WTC11 (cell line): ENCODE measurements at regions not wholly inside any gene's neighbourhood (a gene's known extent, or its start where the extent isn't known, plus 50 kb on each side); places are given as distances from the start of the nearest gene placed in this dataset.

Experiments used
- ATAC-seq: fragments of 200-7000 bp; cut with Tn5 transposase; 2 replicates; pipeline ENCODE4 v1.10.0; 2021; ENCODE audit warnings: mild to moderate bottlenecking, moderate library complexity
- CTCF ChIA-PET: fragments of 300-600 bp; sonication (Branson Sonifier 250); formaldehyde crosslinking; loops from one replicate; lab custom pipeline; 2021; ENCODE audit warnings: antibody characterized with exemption; lab: Charles Lee
- POLR2A ChIA-PET: fragments of 350-600 bp; sonication (Branson Sonifier 250); formaldehyde crosslinking; loops from one replicate; lab custom pipeline; 2021; ENCODE audit warnings: antibody characterized with exemption; lab: Charles Lee
- DNase-seq: peaks from one replicate; pipeline ENCODE4 v3.0.0; 2021; ENCODE audit warnings: low spot score
- H3K27ac Mint-ChIP-seq: 2 replicates; pipeline ENCODE4 v1.8.0; 2021; ENCODE audit warnings: mixed read lengths
- H3K27me3 Mint-ChIP-seq: 2 replicates; pipeline ENCODE4 v1.8.0; 2021; ENCODE audit warnings: low read depth, mild to moderate bottlenecking, moderate library complexity, mixed read lengths
- H3K36me3 Mint-ChIP-seq: 2 replicates; pipeline ENCODE4 v1.8.0; 2021; ENCODE audit warnings: mixed read lengths
- H3K4me1 Mint-ChIP-seq: 2 replicates; pipeline ENCODE4 v1.8.0; 2022; ENCODE audit warnings: mixed read lengths
- H3K4me3 Mint-ChIP-seq: 2 replicates; pipeline ENCODE4 v1.8.0; 2021; ENCODE audit warnings: mild to moderate bottlenecking, moderate library complexity, mixed read lengths
- H3K9me3 Mint-ChIP-seq: 2 replicates; pipeline ENCODE4 v1.8.0; 2021; ENCODE audit warnings: mixed read lengths
- E2F4 ChIP-seq: sonication (generic); formaldehyde crosslinking; IDR thresholded peaks from 2 replicates; pipeline ENCODE4 v1.8.1; 2022; ENCODE audit warnings: low read depth, mild to moderate bottlenecking, moderate library complexity, missing genetic modification reagents, borderline replicate concordance
- ESRRA ChIP-seq: sonication (generic); formaldehyde crosslinking; IDR thresholded peaks from 2 replicates; pipeline ENCODE4 v1.8.1; 2022; ENCODE audit warnings: mild to moderate bottlenecking, missing genetic modification reagents, borderline replicate concordance
- FOXK1 ChIP-seq: sonication (generic); formaldehyde crosslinking; IDR thresholded peaks from 2 replicates; pipeline ENCODE4 v1.8.0; 2022; ENCODE audit warnings: mild to moderate bottlenecking, moderate library complexity, missing genetic modification reagents
- GABPB1 ChIP-seq: sonication (generic); formaldehyde crosslinking; IDR thresholded peaks from 2 replicates; pipeline ENCODE4 v1.8.1; 2023; ENCODE audit warnings: mild to moderate bottlenecking, missing genetic modification reagents
- MXD4 ChIP-seq: fragments of 250-450 bp; sonication (Bioruptor Pico); IDR thresholded peaks from 2 replicates; pipeline ENCODE4 v1.8.0; 2021; ENCODE audit warnings: mild to moderate bottlenecking, moderate library complexity, borderline replicate concordance
- NFE2L1 ChIP-seq: sonication (generic); formaldehyde crosslinking; IDR thresholded peaks from 2 replicates; pipeline ENCODE4 v1.8.1; 2023; ENCODE audit warnings: missing genetic modification reagents
- NR2C2 ChIP-seq: sonication (generic); formaldehyde crosslinking; IDR thresholded peaks from 2 replicates; pipeline ENCODE4 v1.8.0; 2022; ENCODE audit warnings: mild to moderate bottlenecking, missing genetic modification reagents
- NR3C1 ChIP-seq: sonication (generic); formaldehyde crosslinking; conservative IDR thresholded peaks from 2 replicates; pipeline ENCODE4 v1.8.1; 2023; ENCODE audit warnings: low read depth, mild to moderate bottlenecking, missing genetic modification reagents
- SMAD3 ChIP-seq: sonication (generic); formaldehyde crosslinking; IDR thresholded peaks from 2 replicates; pipeline ENCODE4 v1.8.0; 2022; ENCODE audit warnings: missing genetic modification reagents, mild to moderate bottlenecking, borderline replicate concordance
- TEAD1 ChIP-seq: sonication (generic); formaldehyde crosslinking; IDR thresholded peaks from 2 replicates; pipeline ENCODE4 v1.8.0; 2022; ENCODE audit warnings: mild to moderate bottlenecking, missing genetic modification reagents
- TEAD4 ChIP-seq: sonication (generic); formaldehyde crosslinking; IDR thresholded peaks from 2 replicates; pipeline ENCODE4 v1.8.0; 2022; ENCODE audit warnings: mild to moderate bottlenecking, missing genetic modification reagents
- USF1 ChIP-seq: sonication (generic); formaldehyde crosslinking; IDR thresholded peaks from 2 replicates; pipeline ENCODE4 v1.8.0; 2022; ENCODE audit warnings: mild to moderate bottlenecking, missing genetic modification reagents
- USF2 ChIP-seq: sonication (generic); formaldehyde crosslinking; IDR thresholded peaks from 2 replicates; pipeline ENCODE4 v1.8.1; 2023; ENCODE audit warnings: mild to moderate bottlenecking, missing genetic modification reagents, moderate library complexity
- ZNF416 ChIP-seq: fragments of 250-450 bp; sonication (Bioruptor Pico); IDR thresholded peaks from 2 replicates; pipeline ENCODE4 v1.9.0; 2021; ENCODE audit warnings: mild to moderate bottlenecking, inconsistent platforms
- TF ChIP-seq, protein P1 (sequence below): fragments of 200-600 bp; IDR thresholded peaks from 2 replicates; pipeline ENCODE4 v1.8.0; 2022; ENCODE audit warnings: antibody characterized with exemption
- TF ChIP-seq, protein P2 (sequence below): sonication (generic); formaldehyde crosslinking; IDR thresholded peaks from 2 replicates; pipeline ENCODE4 v1.8.0; 2023; ENCODE audit warnings: missing genetic modification reagents
- TF ChIP-seq, protein P3 (sequence below): sonication (generic); formaldehyde crosslinking; IDR thresholded peaks from 2 replicates; pipeline ENCODE4 v1.8.1; 2023; ENCODE audit warnings: mild to moderate bottlenecking, missing genetic modification reagents, moderate library complexity
- TF ChIP-seq, protein P4 (sequence below): fragments of 250-450 bp; sonication (Bioruptor Pico); conservative IDR thresholded peaks from 2 replicates; pipeline ENCODE4 v1.9.0; 2021; ENCODE audit warnings: mild to moderate bottlenecking

GRCh38 chr9:82549174-82549821 is 513.6 kb downstream of the RASEF start:
- no peak for TF ChIP-seq NR2C2
- TF ChIP-seq, protein P1, sequence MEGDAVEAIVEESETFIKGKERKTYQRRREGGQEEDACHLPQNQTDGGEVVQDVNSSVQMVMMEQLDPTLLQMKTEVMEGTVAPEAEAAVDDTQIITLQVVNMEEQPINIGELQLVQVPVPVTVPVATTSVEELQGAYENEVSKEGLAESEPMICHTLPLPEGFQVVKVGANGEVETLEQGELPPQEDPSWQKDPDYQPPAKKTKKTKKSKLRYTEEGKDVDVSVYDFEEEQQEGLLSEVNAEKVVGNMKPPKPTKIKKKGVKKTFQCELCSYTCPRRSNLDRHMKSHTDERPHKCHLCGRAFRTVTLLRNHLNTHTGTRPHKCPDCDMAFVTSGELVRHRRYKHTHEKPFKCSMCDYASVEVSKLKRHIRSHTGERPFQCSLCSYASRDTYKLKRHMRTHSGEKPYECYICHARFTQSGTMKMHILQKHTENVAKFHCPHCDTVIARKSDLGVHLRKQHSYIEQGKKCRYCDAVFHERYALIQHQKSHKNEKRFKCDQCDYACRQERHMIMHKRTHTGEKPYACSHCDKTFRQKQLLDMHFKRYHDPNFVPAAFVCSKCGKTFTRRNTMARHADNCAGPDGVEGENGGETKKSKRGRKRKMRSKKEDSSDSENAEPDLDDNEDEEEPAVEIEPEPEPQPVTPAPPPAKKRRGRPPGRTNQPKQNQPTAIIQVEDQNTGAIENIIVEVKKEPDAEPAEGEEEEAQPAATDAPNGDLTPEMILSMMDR = peak; percentile 20; the same call in 1 of the 2 replicates
- Mint-ChIP-seq H3K4me3 (no peak overlapping the region), H3K27me3 (no peaks in the 10 kb centered on the region), H3K9me3 (peaks cover 11% of the 10 kb centered on the region), H3K4me1 (peaks cover 35% of the 10 kb centered on the region), H3K27ac (no peak overlapping the region), H3K36me3 (0 out of 2 replicates have a peak, but pooled peaks cover 5% of the 10 kb centered on the region)
- CTCF ChIA-PET = interaction anchor here (1.2 to 3.0 kb wide), 2 partner anchors 57 to 59 kb away, joined by 3 to 21 read pairs; no protein-coding TSS in a partner anchor
- DNase-seq (peak; percentile 20), ATAC-seq (peak; percentile 66)
- POLR2A ChIA-PET = no interaction called here

- no peak for ATAC-seq
- H3K27me3 Mint-ChIP-seq = no peaks in the 10 kb centered on the region
- H3K27ac Mint-ChIP-seq = no peak overlapping the region
- H3K4me1 Mint-ChIP-seq = peaks cover 19% of the 10 kb centered on the region
- TF ChIP-seq, protein P2, sequence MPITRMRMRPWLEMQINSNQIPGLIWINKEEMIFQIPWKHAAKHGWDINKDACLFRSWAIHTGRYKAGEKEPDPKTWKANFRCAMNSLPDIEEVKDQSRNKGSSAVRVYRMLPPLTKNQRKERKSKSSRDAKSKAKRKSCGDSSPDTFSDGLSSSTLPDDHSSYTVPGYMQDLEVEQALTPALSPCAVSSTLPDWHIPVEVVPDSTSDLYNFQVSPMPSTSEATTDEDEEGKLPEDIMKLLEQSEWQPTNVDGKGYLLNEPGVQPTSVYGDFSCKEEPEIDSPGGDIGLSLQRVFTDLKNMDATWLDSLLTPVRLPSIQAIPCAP = no peak
- TF ChIP-seq TEAD1 (CRISPR knock-in tag) (no peak), FOXK1 (CRISPR knock-in tag) (no peak), SMAD3 (CRISPR knock-in tag) (no peak), NFE2L1 (CRISPR knock-in tag) (no peak), USF2 (CRISPR knock-in tag) (no peak), TEAD4 (CRISPR knock-in tag) (no peak), GABPB1 (CRISPR knock-in tag) (no peak)
- TF ChIP-seq, all 79 proteins: peak for 0
- peaks cover 3% of the 10 kb centered on the region; the same call in 1 of the 2 replicates for H3K9me3 Mint-ChIP-seq
- ChIA-PET POLR2A (interaction anchor here (0.5 kb wide), 1 partner anchor 265 kb away, joined by 3 read pairs; no protein-coding TSS in a partner anchor), CTCF (no interaction called here)
- no peak for DNase-seq
- H3K36me3 Mint-ChIP-seq = no peaks in the 10 kb centered on the region
- no peak overlapping the region for H3K4me3 Mint-ChIP-seq
Measured at GRCh38 chr9:82552784-82553183, 510.2 kb downstream of the RASEF start.

- no peak for TF ChIP-seq NR3C1 (CRISPR knock-in tag)
- no peak for TF ChIP-seq ZNF416
- TF ChIP-seq USF1 (CRISPR knock-in tag) = no peak
- TF ChIP-seq, protein P3, sequence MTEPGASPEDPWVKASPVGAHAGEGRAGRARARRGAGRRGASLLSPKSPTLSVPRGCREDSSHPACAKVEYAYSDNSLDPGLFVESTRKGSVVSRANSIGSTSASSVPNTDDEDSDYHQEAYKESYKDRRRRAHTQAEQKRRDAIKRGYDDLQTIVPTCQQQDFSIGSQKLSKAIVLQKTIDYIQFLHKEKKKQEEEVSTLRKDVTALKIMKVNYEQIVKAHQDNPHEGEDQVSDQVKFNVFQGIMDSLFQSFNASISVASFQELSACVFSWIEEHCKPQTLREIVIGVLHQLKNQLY = no peak
- TF ChIP-seq GABPB1 (CRISPR knock-in tag) = no peak
- TF ChIP-seq E2F4 (CRISPR knock-in tag) = no peak
- TF ChIP-seq, protein P4, sequence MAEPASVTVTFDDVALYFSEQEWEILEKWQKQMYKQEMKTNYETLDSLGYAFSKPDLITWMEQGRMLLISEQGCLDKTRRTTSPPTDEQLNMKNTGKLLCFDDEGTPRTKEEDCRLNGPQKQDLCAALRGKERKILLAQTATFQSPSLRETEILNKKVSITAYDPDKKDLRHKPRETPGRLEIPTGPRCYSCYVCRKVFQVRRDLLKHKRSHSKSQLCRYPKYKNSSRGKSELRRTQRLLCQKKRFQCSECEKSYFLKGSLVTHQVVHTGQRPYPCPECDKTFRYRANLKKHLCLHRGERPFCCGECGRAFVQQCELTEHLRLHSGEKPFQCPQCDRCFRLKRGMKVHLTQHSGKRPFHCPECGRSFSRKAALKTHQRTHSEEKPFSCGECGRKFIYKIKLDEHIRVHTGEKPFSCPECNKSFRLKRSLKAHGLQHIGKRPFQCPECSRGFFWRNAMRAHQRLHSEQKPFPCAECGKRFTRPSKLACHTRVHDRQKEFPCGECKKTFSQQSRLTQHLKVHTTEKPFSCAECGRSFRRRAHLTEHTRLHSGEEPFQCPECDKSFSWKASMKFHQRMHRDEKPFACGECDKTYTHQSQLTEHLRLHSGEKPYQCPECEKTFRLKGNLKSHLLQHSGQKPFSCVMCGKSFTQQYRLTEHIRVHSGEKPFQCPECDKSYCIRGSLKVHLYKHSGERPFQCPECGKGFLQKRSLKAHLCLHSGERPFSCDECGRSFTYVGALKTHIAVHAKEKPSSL = no peak
- no peak for TF ChIP-seq ESRRA
- no peak for TF ChIP-seq MXD4
- TF ChIP-seq, all 79 proteins: peak for 0
- H3K4me3 Mint-ChIP-seq = no peak overlapping the region
- peaks cover 3% of the 10 kb centered on the region; the same call in 1 of the 2 replicates for H3K9me3 Mint-ChIP-seq
- ATAC-seq (no peak), DNase-seq (no peak)
- H3K4me1 Mint-ChIP-seq = peaks cover 20% of the 10 kb centered on the region
- POLR2A ChIA-PET = no interaction called here
- CTCF ChIA-PET = interaction anchor here (0.8 to 1.9 kb wide), 2 partner anchors 53 kb away, joined by 6 read pairs; no protein-coding TSS in a partner anchor
- H3K27me3 Mint-ChIP-seq = no peaks in the 10 kb centered on the region
- H3K36me3 Mint-ChIP-seq = no peaks in the 10 kb centered on the region
- H3K27ac Mint-ChIP-seq = no peak overlapping the region
Measured at GRCh38 chr9:82553654-82554366, 509.1 kb downstream of the RASEF start.
